ENCODE measurements at regions not wholly inside any gene's neighbourhood (a gene's known extent, or its start where the extent isn't known, plus 50 kb on each side); places are given as distances from the start of the nearest gene placed in this dataset.

GRCh38 chr3:64384561-64384960, 159.3 kb upstream of the PRICKLE2 start:
- Histone ChIP-seq H3K4me1 (no peaks in the 10 kb centered on the region), H3K27ac (no peak overlapping the region), H3K27me3 (ENCODE audit: insufficient read depth in 3 of 3, low read length in 2 of 3) (no peaks in the 10 kb centered on the region), H3K4me3 (no peak overlapping the region), H3K9me3 (no peaks in the 10 kb centered on the region), H3K36me3 (ENCODE audit: insufficient read depth in 1 of 2, low read depth in 1 of 2) (no peaks in the 10 kb centered on the region)
- TF ChIP-seq CTCF (IDR thresholded peaks at IDR 0.05) = no peak
- ATAC-seq (no peak), DNase-seq (no peak)
- intact Hi-C loops (cut with DNase I) = no loop called here
- 78 to 89% (median 82%) methylated on average over 3 of the region's 3 CpGs for WGBS, 3 donors

GRCh38 chr3:64382153-64382552, 156.9 kb upstream of the PRICKLE2 start:
- intact Hi-C loops (cut with DNase I) = no loop called here
- Histone ChIP-seq H3K36me3 (ENCODE audit: insufficient read depth in 1 of 2, low read depth in 1 of 2) (no peaks in the 10 kb centered on the region), H3K27ac (no peak overlapping the region), H3K4me1 (no peaks in the 10 kb centered on the region), H3K27me3 (ENCODE audit: insufficient read depth in 3 of 3, low read length in 2 of 3) (no peaks in the 10 kb centered on the region), H3K9me3 (no peaks in the 10 kb centered on the region), H3K4me3 (no peak overlapping the region)
- no peak for TF ChIP-seq CTCF (IDR thresholded peaks at IDR 0.05)
- no peak for ATAC-seq
- 77 to 83% (median 79%) methylated on average over 2 of the region's 2 CpGs for WGBS, 3 donors
- no peak for DNase-seq

GRCh38 chr3:64381367-64381766, 156.1 kb upstream of the PRICKLE2 start:
- DNase-seq = no peak
- Histone ChIP-seq H3K9me3 (no peaks in the 10 kb centered on the region), H3K27me3 (ENCODE audit: insufficient read depth in 3 of 3, low read length in 2 of 3) (no peaks in the 10 kb centered on the region), H3K27ac (no peak overlapping the region), H3K36me3 (ENCODE audit: insufficient read depth in 1 of 2, low read depth in 1 of 2) (no peaks in the 10 kb centered on the region), H3K4me1 (no peaks in the 10 kb centered on the region), H3K4me3 (no peak overlapping the region)
- WGBS, 3 donors = 62 to 71% (median 63%) methylated on average over 4 of the region's 4 CpGs
- no peak for TF ChIP-seq CTCF (IDR thresholded peaks at IDR 0.05)
- ATAC-seq = no peak
- intact Hi-C loops (cut with DNase I) = no loop called here

- DNase-seq (no peak), ATAC-seq (no peak)
- Histone ChIP-seq H3K27me3 (ENCODE audit: insufficient read depth in 3 of 3, low read length in 2 of 3) (no peaks in the 10 kb centered on the region), H3K4me3 (no peak overlapping the region), H3K9me3 (no peaks in the 10 kb centered on the region), H3K36me3 (ENCODE audit: insufficient read depth in 1 of 2, low read depth in 1 of 2) (no peaks in the 10 kb centered on the region), H3K27ac (no peak overlapping the region), H3K4me1 (no peaks in the 10 kb centered on the region)
- intact Hi-C loops (cut with DNase I) = no loop called here
- TF ChIP-seq CTCF (IDR thresholded peaks at IDR 0.05) = no peak
- WGBS, 3 donors = 47 to 79% (median 52%) methylated on average over 1 of the region's 1 CpG
Measured at GRCh38 chr3:64380546-64380945, 155.3 kb upstream of the PRICKLE2 start.

GRCh38 chr3:64379221-64379620, 154.0 kb upstream of the PRICKLE2 start:
- H3K27ac ChIP-seq = no peak overlapping the region
- WGBS, 3 donors = 18 to 37% (median 20%) methylated on average over 5 of the region's 5 CpGs
- no peaks in the 10 kb centered on the region for H3K36me3 ChIP-seq (ENCODE audit: insufficient read depth in 1 of 2, low read depth in 1 of 2)
- TF ChIP-seq CTCF (IDR thresholded peaks at IDR 0.05) = no peak
- H3K4me1 ChIP-seq = no peaks in the 10 kb centered on the region
- intact Hi-C loops (cut with DNase I) = no loop called here
- DNase-seq = no peak
- no peaks in the 10 kb centered on the region for H3K27me3 ChIP-seq (ENCODE audit: insufficient read depth in 3 of 3, low read length in 2 of 3)
- no peaks in the 10 kb centered on the region for H3K9me3 ChIP-seq
- H3K4me3 ChIP-seq = no peak overlapping the region
- ATAC-seq = no peak
